Aorta (tissue), 5 donors: ENCODE measurements at regions not wholly inside any gene's neighbourhood (a gene's known extent, or its start where the extent isn't known, plus 50 kb on each side); places are given as distances from the start of the nearest gene placed in this dataset.

Experiments
- ATAC-seq: fragments of 200-7000 bp; cut with Tn5 transposase; one replicate; pipeline ENCODE4 v1.9.1; 2022; ENCODE audit warnings: moderate library complexity; ENCODE audit not compliant: low FRiP score
- DNase-seq, 2 donors: peaks; one replicate each; pipeline ENCODE4 v3.0.0-alpha.2; 2020
- H3K27ac ChIP-seq, 2 donors: one replicate each; pipeline ENCODE4 v1.5.1; 2013; ENCODE audit warnings: low read length in 2 of 2, mild to moderate bottlenecking in 2 of 2, moderate library complexity in 2 of 2, control low read depth in 1 of 2, inconsistent platforms in 1 of 2, low read depth in 1 of 2
- H3K27me3 ChIP-seq, 2 donors: one replicate each; pipeline ENCODE4 v1.6.1; 2013; ENCODE audit warnings: control low read depth in 1 of 2, low read length in 1 of 2, mild to moderate bottlenecking in 1 of 2, moderate library complexity in 1 of 2; ENCODE audit not compliant: insufficient read depth in 2 of 2, control insufficient read depth in 1 of 2
- H3K36me3 ChIP-seq, 2 donors: one replicate each; pipeline ENCODE4 v1.6.1; 2013; ENCODE audit warnings: control low read depth in 1 of 2, low read length in 1 of 2, mild to moderate bottlenecking in 1 of 2; ENCODE audit not compliant: insufficient read depth in 2 of 2, control insufficient read depth in 1 of 2
- H3K4me1 ChIP-seq, 2 donors: one replicate each; pipeline ENCODE4 v1.6.1; 2013; ENCODE audit warnings: low read length in 2 of 2, control low read depth in 1 of 2, mild to moderate bottlenecking in 1 of 2, moderate library complexity in 1 of 2; ENCODE audit not compliant: insufficient read depth in 2 of 2, control insufficient read depth in 1 of 2
- H3K4me3 ChIP-seq, 2 donors: one replicate each; pipeline ENCODE4 v1.5.1; 2013; ENCODE audit warnings: low read length in 2 of 2, control low read depth in 1 of 2, mild to moderate bottlenecking in 1 of 2
- H3K9me3 ChIP-seq: one replicate; pipeline ENCODE4 v1.6.1; 2013; ENCODE audit warnings: mild to moderate bottlenecking, low read length; ENCODE audit not compliant: control insufficient read depth
- WGBS, 2 donors: extraction: QIAGEN DNeasy Blood & Tissue Kit; methylation state at CpG; one replicate each; pipeline ENCODE4 v1.1.7; 2013; 5-methylcytosine and 5-hydroxymethylcytosine counted together
- intact Hi-C, 2 donors: fragments of 100-400 bp; cut with DNase I; formaldehyde crosslinking; loops; one replicate each; pipeline versions ENCODE4 v1.14.2 to v1.15.0; 2022
- donor health status: healthy with polysubstance abuse.
- donor health status: Bipolar disorder and iron deficiency.
- donor health status: DM: no; HTN: no; CAD: no.
- donor health status: DM: no; HTN: no; CAD: no.
- donor health status: DM: yes; HTN: yes; CAD: no.

- no peak overlapping the region for H3K27ac ChIP-seq
- no peaks in the 10 kb centered on the region for H3K27me3 ChIP-seq
- no peaks in the 10 kb centered on the region for H3K9me3 ChIP-seq
- H3K36me3 ChIP-seq, result no peaks in the 10 kb centered on the region
- ATAC-seq (no peak), DNase-seq (no peak)
- no peak overlapping the region for H3K4me3 ChIP-seq
- peaks cover under 1 to 2% of the 10 kb centered on the region in 2 donors for H3K4me1 ChIP-seq
- WGBS, 2 donors, result 29 to 33% methylated on average over 1 of the region's 1 CpG
- intact Hi-C loops, result no loop called here
Observed at GRCh38 chr6:54613596-54613995, 233.0 kb upstream of the FAM83B start.

GRCh38 chr6:54614499-54615195 is 231.9 kb upstream of the FAM83B start:
- no peaks in the 10 kb centered on the region for H3K9me3 ChIP-seq
- intact Hi-C loops, result no loop called here
- no peak overlapping the region for H3K4me3 ChIP-seq
- WGBS, 2 donors, result 88 to 90% methylated on average over 9 of the region's 9 CpGs
- ATAC-seq (peak; percentile 33), DNase-seq (no peak)
- H3K27me3 ChIP-seq, result no peaks in the 10 kb centered on the region
- no peaks in the 10 kb centered on the region for H3K36me3 ChIP-seq
- no peak overlapping the region for H3K27ac ChIP-seq
- H3K4me1 ChIP-seq, result peaks cover 2% of the 10 kb centered on the region in 2 donors

GRCh38 chr6:54617730-54618129 is 228.8 kb upstream of the FAM83B start:
- Histone ChIP-seq H3K9me3 (no peaks in the 10 kb centered on the region), H3K27ac (peak overlapping the region in 1 of 2 donors; percentile 82), H3K27me3 (no peaks in the 10 kb centered on the region), H3K4me1 (peaks cover 2% of the 10 kb centered on the region in 2 donors), H3K4me3 (no peak overlapping the region), H3K36me3 (no peaks in the 10 kb centered on the region)
- intact Hi-C loops, result no loop called here
- peak; percentile 55 for ATAC-seq
- 0 to 5% methylated on average over 1 of the region's 1 CpG for WGBS, 2 donors
- no peak for DNase-seq

- DNase-seq, result no peak
Observed at GRCh38 chr6:54618572-54618971, 228.0 kb upstream of the FAM83B start.

GRCh38 chr6:54619102-54619501 is 227.5 kb upstream of the FAM83B start:
- Histone ChIP-seq H3K4me1 (peaks cover 2% of the 10 kb centered on the region in 2 donors), H3K36me3 (no peaks in the 10 kb centered on the region), H3K27me3 (no peaks in the 10 kb centered on the region), H3K27ac (no peak overlapping the region), H3K9me3 (no peaks in the 10 kb centered on the region), H3K4me3 (no peak overlapping the region)
- no peak for DNase-seq
- WGBS, 2 donors, result 85 to 87% methylated on average over 2 of the region's 2 CpGs
- ATAC-seq, result no peak
- intact Hi-C loops, result no loop called here

More at GRCh38 chr6:54618572-54618971, 228.0 kb upstream of the FAM83B start:
- no peaks in the 10 kb centered on the region for H3K9me3 ChIP-seq
- H3K4me3 ChIP-seq, result no peak overlapping the region
- no peak overlapping the region for H3K27ac ChIP-seq
- no peaks in the 10 kb centered on the region for H3K27me3 ChIP-seq
- no peak for ATAC-seq
- intact Hi-C loops, result no loop called here
- H3K4me1 ChIP-seq, result peaks cover 2% of the 10 kb centered on the region in 2 donors
- H3K36me3 ChIP-seq, result no peaks in the 10 kb centered on the region

GRCh38 chr6:54621285-54621684 is 225.3 kb upstream of the FAM83B start:
- DNase-seq (no peak), ATAC-seq (no peak)
- Histone ChIP-seq H3K27ac (no peak overlapping the region), H3K9me3 (peaks cover 1% of the 10 kb centered on the region), H3K4me1 (peaks cover 2% of the 10 kb centered on the region in 2 donors), H3K27me3 (no peaks in the 10 kb centered on the region), H3K4me3 (no peak overlapping the region), H3K36me3 (no peaks in the 10 kb centered on the region)
- intact Hi-C loops, result no loop called here

GRCh38 chr6:54624216-54624615 is 222.4 kb upstream of the FAM83B start:
- no peak for DNase-seq
- WGBS, 2 donors, result 86 to 93% methylated on average over 1 of the region's 1 CpG
- ATAC-seq, result no peak
- intact Hi-C loops, result no loop called here
- Histone ChIP-seq H3K36me3 (no peaks in the 10 kb centered on the region), H3K27me3 (no peaks in the 10 kb centered on the region), H3K4me3 (no peak overlapping the region), H3K27ac (no peak overlapping the region), H3K9me3 (peaks cover 1% of the 10 kb centered on the region), H3K4me1 (no peaks in the 10 kb centered on the region)

GRCh38 chr6:54624779-54625178 is 221.8 kb upstream of the FAM83B start:
- Histone ChIP-seq H3K9me3 (peaks cover 1% of the 10 kb centered on the region), H3K4me1 (no peaks in the 10 kb centered on the region), H3K27me3 (no peaks in the 10 kb centered on the region), H3K36me3 (no peaks in the 10 kb centered on the region), H3K4me3 (no peak overlapping the region), H3K27ac (no peak overlapping the region)
- no peak for ATAC-seq
- DNase-seq, result no peak
- 97% methylated on average over 5 of the region's 5 CpGs for WGBS, 2 donors
- intact Hi-C loops, result no loop called here

- intact Hi-C loops, result no loop called here
- ATAC-seq, result no peak
- no peak overlapping the region for H3K27ac ChIP-seq
- no peaks in the 10 kb centered on the region for H3K27me3 ChIP-seq
- no peak overlapping the region for H3K4me3 ChIP-seq
- DNase-seq, result no peak
- no peaks in the 10 kb centered on the region for H3K4me1 ChIP-seq
- WGBS, 2 donors, result 89 to 95% methylated on average over 1 of the region's 1 CpG
- H3K9me3 ChIP-seq, result peaks cover 1% of the 10 kb centered on the region
- no peaks in the 10 kb centered on the region for H3K36me3 ChIP-seq
Observed at GRCh38 chr6:54629131-54629530, 217.4 kb upstream of the FAM83B start.
